H54 (cell line): ENCODE measurements at regions not wholly inside any gene's neighbourhood (a gene's known extent, or its start where the extent isn't known, plus 50 kb on each side); places are given as distances from the start of the nearest gene placed in this dataset.

Experiments
- DNase-seq: peaks from one replicate; pipeline ENCODE4 v3.0.0; 2011; ENCODE audit warnings: low spot score, mixed read lengths; ENCODE audit not compliant: insufficient read length
- FAIRE-seq: peaks from 3 replicates; lab custom pipeline; 2011; peaks lifted over from hg19 to GRCh38; lab: Jason Lieb, UNC
- POLR2A ChIP-seq: IDR thresholded peaks from 2 replicates; pipeline ENCODE4 v1.6.1; 2011; ENCODE audit warnings: low read depth, mild to moderate bottlenecking, low read length

DNA sequence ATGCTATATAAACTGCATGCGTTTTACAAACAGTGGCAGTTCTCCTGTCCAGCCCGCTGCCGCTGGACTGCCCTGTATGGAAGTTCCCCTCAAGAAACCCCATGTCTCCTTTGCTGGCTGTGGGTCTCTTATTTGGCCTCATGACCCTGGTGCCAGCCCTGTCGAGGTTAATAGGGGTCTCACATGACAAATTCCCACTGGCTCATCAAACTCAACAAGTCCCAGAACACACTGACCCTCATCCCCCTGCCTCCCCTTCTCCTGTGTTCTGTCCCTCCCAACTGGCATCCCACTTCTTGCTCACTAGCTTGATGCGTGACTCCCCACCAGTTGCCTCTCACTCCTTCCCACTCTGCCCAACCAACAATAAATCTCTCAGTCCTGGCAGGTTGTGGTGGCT is 137.6 kb upstream of the HS6ST1 start:
- no peak for TF ChIP-seq POLR2A
- DNase-seq, result no peak
- FAIRE-seq, result no peak

- no peak for TF ChIP-seq POLR2A
- no peak for FAIRE-seq
- no peak for DNase-seq
Measured at GRCh38 chr2:128457006-128457604, 138.4 kb upstream of the HS6ST1 start.

- TF ChIP-seq POLR2A, result no peak
- no peak for DNase-seq
- no peak for FAIRE-seq
Measured at GRCh38 chr2:128457716-128458115, 139.0 kb upstream of the HS6ST1 start.

- no peak for DNase-seq
- TF ChIP-seq POLR2A, result no peak
- FAIRE-seq, result no peak
Measured at GRCh38 chr2:128458505-128458904, 139.8 kb upstream of the HS6ST1 start.

DNA sequence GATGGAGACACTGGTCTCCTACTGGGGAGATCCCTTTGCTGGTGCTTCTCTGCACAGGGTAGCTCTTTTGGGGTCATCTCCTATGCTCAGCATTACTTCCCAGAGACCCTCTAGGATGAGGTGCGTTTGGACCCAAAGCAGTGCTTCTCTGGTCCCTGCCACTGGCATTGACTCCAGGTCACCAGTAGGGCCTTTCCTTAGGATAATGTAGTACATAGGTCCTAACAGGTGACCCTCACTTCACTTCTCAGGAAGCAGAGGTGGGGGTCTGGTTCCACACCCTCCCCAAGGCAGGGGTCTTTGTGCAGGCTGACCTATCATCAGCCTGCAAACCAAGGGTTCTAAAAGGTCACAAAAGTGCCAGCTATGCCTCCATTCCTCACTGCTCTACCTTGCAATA is 145.8 kb upstream of the HS6ST1 start:
- FAIRE-seq, result no peak
- DNase-seq, result no peak
- no peak for TF ChIP-seq POLR2A

GRCh38 chr2:128465246-128466170 is 146.8 kb upstream of the HS6ST1 start:
- FAIRE-seq (no peak), DNase-seq (no peak)
- TF ChIP-seq POLR2A, result no peak

GRCh38 chr2:128466376-128466775 is 147.7 kb upstream of the HS6ST1 start:
- no peak for FAIRE-seq
- no peak for DNase-seq
- TF ChIP-seq POLR2A, result no peak

- TF ChIP-seq POLR2A, result no peak
- FAIRE-seq (no peak), DNase-seq (no peak)
Measured at GRCh38 chr2:128466776-128467175, 148.1 kb upstream of the HS6ST1 start.

GRCh38 chr2:128467321-128467969 is 148.8 kb upstream of the HS6ST1 start:
- DNase-seq, result no peak
- TF ChIP-seq POLR2A, result no peak
- FAIRE-seq, result no peak

GRCh38 chr2:128468186-128468920 is 149.7 kb upstream of the HS6ST1 start:
- FAIRE-seq (no peak), DNase-seq (no peak)
- no peak for TF ChIP-seq POLR2A

- no peak for TF ChIP-seq POLR2A
- FAIRE-seq (no peak), DNase-seq (no peak)
Measured at GRCh38 chr2:128469203-128469602, 150.5 kb upstream of the HS6ST1 start.

GRCh38 chr2:128469875-128470274 is 151.2 kb upstream of the HS6ST1 start:
- FAIRE-seq, result no peak
- no peak for TF ChIP-seq POLR2A
- no peak for DNase-seq

- no peak for FAIRE-seq
- DNase-seq, result no peak
- no peak for TF ChIP-seq POLR2A
Measured at GRCh38 chr2:128472789-128473174, 154.1 kb upstream of the HS6ST1 start.
